ENCODE measurements at regions not wholly inside any gene's neighbourhood (a gene's known extent, or its start where the extent isn't known, plus 50 kb on each side); places are given as distances from the start of the nearest gene placed in this dataset.
A peak's percentile ranks its signal among the peaks of the same experiment; 100 is the strongest.
"Not testable (repeated sequence)": the region's sequence is repeated elsewhere in the genome, so short reads cannot be mapped to it uniquely, and the experiment has no call there.

DNA sequence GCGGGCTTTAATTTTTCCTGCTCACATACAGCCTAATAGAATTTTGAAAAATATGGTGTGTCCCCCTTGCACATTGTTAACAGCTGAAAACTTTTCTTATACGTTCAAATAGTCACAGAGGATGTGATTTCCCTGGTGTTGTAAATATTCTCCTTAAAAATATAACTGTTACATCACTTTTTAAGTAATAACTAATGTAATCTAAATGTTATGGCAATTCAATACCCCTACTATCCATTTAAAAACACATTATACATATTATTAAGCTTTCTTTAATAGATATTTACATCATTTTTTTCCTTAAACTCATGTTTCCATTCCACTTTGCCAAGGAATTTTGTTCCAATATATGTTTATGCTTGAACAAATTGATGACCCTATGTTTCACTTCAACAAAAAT, 85.5 kb upstream of the S1PR1 start:
- DNase-seq: no peak

DNA sequence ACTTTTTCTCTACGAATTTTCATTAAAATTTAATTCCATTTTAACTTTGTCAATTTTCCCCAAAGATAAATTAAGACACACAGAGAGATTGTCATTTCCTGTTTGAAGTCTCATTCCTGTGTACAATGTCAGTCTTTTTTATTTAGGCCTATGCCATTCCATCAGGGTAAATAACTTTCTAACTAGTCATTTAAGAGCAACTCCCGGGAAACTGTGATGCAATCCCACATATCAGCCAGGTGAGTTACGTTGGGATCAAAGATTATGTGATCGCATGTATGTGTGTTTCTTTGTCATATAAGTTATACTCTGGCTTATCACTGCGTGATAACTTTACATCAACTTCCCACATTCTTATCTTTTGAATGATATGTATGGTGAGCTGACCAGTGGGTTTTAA, 86.1 kb upstream of the S1PR1 start:
- no peak for DNase-seq

- no peak for DNase-seq
These were observed 86.6 kb upstream of the S1PR1 start for GRCh38 chr1:101150266-101150665.

DNA sequence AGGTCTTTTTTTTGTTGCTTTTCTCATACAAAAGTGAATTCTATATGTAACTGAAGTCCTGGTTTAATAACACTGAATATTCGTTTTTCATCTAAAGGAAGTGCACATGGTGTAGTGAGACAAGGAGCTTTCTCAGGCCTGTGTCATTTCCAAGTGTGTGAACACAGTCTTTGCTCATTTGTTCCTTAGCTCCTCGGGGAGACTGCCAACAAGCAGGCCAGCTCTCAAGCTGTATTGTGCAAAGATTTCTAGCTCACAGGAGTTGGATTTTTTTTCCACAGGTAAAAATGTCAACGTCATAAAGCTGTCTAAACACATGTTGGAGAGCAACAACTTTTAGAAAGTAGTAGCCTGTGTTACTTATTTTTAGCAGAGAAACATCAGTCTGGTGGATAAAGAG, 87.8 kb upstream of the S1PR1 start:
- DNase-seq: no peak

- no peak for DNase-seq
These were observed 89.4 kb upstream of the S1PR1 start for GRCh38 chr1:101147381-101147780.

DNA sequence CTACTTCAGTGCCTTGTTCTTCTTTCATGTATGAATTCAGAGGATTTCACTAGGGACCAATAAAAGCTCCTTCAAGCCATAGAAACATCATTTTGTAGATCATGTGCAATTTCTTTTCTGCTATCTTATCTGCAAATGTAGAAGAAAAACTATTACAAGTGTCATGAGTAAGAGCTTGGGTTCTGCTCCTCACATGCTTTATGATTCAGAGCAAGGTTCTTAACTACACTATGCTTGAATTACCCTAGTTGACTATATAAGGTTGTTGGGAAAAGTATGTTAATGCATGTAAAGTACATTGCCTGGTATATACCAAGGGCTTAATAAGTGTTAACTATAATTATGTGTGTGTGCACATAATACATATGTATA, 91.4 kb upstream of the S1PR1 start:
- DNase-seq: no peak

GRCh38 chr1:101144671-101145448, 92.0 kb upstream of the S1PR1 start:
- no peak for DNase-seq

DNA sequence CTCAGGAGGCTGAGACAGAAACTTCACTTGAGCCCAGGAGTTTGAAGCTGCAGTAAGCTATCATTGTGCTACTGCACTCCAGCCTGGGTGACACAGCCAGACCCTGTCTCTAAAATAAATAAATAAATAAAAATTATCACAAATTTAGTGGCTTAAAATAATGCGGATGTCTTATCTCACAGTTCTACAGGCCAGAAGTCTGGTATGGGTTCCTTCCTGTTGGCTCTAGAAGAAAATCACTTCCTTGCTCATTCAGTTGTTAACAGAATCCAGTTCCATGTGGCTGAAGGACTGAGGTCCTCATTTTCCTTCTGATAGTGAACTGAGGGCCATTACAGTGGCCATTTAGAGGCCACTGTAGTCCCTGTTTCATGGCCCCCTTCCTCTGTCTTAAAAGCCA, 94.6 kb upstream of the S1PR1 start:
- DNase-seq: no peak

DNA sequence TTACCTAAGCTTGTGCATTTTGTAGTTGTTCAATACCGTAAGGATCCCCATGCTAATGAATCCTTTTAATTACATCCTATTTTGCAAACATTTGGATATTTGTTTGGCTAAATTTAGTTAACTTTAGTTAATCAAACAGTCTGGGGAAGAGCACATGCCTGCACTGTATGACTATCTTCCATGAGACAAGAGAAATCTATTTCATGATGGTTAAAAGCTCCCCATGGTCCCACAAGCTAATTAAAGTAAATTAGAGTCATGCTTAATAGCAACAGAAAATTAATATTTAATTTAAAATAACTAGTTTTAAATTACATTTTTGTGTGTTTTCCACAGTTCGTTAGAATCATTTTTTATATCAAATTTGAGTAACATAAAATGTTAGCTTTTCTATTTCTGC, 95.4 kb upstream of the S1PR1 start:
- DNase-seq: no peak

- DNase-seq: no peak
These were observed 96.7 kb upstream of the S1PR1 start for GRCh38 chr1:101139821-101140718.

DNA sequence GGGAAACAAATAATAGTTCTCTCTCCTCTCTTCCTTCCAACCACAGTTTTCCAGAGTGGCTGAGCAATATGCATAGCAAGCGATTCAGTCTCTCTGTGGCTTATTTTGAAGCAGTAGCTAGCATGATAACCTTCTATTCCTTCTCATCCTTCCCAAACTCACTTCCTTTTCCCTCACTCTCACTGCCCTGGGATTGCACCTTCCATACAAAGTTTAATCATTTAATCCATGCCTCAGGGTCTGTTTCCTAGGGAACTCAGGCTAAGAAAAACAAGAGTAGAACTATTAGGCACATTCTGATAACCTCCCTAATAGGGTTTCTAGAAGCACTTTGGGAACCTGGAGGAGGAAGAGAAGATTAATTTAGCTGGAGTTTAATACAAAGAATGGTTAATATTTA, 97.7 kb upstream of the S1PR1 start:
- no peak for DNase-seq

GRCh38 chr1:101137144-101138126, 99.4 kb upstream of the S1PR1 start:
- DNase-seq: peak in 1 of 2 donors; percentile 72

DNA sequence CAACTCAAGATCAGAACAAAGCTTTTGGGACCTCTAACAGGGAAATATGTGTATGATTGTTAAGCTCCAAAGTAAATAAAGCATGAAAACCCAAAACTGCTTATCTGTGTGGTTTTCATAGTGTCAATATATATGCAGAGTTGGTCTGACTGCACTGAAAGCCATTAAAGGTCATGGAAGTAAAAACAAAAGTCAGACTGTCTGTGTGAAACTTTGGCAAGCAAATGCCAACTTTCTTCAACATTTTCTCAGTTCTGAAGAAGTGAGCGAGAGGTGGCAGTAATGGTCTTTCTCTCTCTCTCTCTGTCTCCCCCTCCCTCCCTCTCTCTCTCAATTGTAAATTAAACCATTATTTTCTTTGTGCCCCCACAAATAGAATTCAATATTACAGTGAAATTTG, 100.1 kb upstream of the S1PR1 start:
- DNase-seq: no peak

- no peak for DNase-seq
These were observed 100.5 kb upstream of the S1PR1 start for GRCh38 chr1:101136271-101136670.

- no peak for DNase-seq
These were observed 101.3 kb upstream of the S1PR1 start for GRCh38 chr1:101135526-101135925.

DNA sequence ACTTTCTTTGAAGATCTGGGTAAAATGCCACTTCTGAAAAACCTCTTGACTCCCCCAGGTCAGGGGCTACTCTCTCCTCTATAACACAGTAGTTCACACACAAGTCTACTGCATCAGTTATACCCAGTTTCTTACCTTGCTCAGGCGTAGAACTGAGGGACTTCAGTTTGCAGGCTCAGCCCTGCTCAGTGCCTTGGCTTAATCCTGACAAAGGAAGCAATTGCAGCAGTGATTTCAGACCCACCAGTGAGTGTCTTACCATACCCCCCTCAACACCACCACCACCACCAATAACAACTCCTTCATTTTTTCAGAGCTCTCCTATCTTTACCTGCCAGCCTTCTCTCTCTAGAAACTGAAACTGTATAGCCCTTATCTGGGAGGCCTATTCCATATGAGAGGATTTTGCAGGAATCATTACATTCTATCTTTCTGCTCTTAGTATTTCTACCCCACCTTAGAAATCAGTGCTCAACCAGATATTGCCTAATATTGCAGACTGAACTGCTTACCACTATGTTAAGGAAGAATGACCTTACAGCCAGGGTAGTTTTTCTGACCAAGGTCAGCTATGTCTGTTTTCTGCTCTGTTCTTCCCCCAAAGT, 105.5 kb upstream of the S1PR1 start:
- no peak for DNase-seq

GRCh38 chr1:101130673-101131072, 105.1 kb upstream of the DPH5 start:
- DNase-seq: no peak

- no peak for DNase-seq
These were observed 103.3 kb upstream of the DPH5 start for GRCh38 chr1:101128846-101129245.

DNA sequence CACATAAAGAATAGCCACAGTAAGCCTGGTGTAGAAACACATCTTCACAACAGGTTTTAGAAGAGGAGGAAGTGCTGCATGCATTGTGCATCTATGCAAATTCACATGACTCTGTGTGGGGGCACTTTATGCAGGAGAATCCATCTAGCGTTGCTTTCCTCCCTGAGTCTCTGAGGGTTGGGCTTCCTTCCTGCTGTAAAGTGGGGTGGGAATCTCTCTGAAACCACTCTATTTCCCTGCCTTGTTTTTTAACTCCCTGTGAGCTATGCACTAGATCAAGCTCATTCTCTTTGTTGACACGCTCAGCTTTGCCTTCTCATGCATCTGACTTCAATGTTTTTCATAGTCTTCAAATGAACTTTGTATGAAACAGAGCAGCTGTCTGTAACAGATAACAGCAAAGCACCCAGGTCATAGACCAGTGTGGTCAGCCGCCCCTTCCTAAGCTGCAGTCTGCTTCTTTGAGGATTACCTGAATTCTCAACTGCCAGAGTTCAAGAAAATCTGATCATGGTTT, 102.7 kb upstream of the DPH5 start:
- peak in 1 of 2 donors; percentile 82 for DNase-seq

DNA sequence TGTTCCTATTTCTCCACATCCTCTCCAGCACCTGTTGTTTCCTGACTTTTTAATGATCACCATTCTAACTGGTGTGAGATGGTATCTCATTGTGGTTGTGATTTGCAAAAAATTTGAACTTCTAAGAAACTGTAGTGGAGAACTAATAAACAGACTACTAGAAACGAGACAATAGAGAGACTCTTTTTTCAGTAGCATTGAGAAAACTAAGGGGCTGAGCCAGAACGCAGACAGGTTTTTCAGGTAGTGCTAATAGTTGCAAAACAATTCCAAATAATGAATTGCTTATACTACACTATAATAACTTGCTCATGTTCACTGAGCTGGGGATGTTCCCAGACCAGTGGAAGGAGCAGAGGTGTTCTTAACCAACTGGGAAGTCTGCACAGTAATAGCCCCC, 98.8 kb upstream of the DPH5 start:
- no peak for DNase-seq

GRCh38 chr1:101123904-101124303, 98.3 kb upstream of the DPH5 start:
- not testable (repeated sequence) for DNase-seq

GRCh38 chr1:101122452-101123166, 97.0 kb upstream of the DPH5 start:
- no peak for DNase-seq

Data from bone marrow (tissue), 2 donors.